COLO829 (cell line): ENCODE measurements at regions not wholly inside any gene's neighbourhood (a gene's known extent, or its start where the extent isn't known, plus 50 kb on each side); places are given as distances from the start of the nearest gene placed in this dataset.

ENCODE experiments used
- DNase-seq: peaks from one replicate; pipeline ENCODE4 v3.0.0; 2012; ENCODE audit warnings: low spot score

GRCh38 chr1:84759756-84760155 is 69.5 kb upstream of the SSX2IP start:
- DNase-seq: no peak

DNA sequence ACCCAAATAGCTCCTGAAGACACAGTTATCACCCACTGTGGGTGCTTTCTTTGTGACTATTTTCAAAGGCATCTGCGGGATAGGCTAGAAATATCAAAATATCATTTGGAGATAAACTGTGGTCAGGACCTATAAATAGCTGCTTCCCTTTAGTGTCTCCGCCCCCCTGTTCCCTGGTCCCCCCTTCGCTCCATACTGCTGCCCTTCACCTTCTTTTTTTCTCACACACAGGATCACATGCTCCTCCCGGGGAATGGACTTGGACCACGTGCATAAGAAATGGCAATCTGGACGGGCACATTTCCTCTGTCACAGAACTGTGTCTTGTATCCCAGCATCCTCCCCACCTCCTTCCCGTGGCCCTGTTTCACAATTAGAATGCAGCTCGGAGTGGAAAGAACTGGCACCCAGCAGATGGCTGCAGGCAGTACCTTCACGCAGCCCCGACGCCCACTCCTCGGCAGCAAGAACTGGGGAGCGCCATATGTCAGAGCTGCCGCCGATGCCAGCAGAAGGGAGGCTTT is 68.8 kb upstream of the SSX2IP start:
- DNase-seq: no peak

DNA sequence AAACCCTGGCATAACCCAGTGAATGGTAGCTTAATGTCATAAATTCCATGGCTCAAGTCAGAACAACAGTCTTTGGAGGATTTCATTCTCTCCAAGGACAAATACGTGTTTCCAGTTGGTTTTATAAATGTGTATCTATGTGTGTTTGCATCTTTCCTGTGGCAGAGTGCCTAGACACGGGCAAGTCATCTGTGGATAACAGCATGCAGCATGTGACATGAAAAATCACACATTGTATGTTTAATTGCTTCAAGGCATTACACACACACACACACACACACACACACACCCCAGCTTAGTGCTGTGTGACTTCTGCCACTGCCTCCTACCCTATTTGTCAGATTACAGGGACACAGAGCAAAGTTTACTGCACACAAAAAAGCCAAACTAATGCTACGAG is 68.2 kb upstream of the SSX2IP start:
- DNase-seq: no peak

- no peak for DNase-seq
Measured at GRCh38 chr1:84757301-84757700, 67.0 kb upstream of the SSX2IP start.

GRCh38 chr1:84756455-84757082 is 66.3 kb upstream of the SSX2IP start:
- DNase-seq: no peak

- DNase-seq: no peak
Measured at GRCh38 chr1:84756001-84756400, 65.7 kb upstream of the SSX2IP start.

- no peak for DNase-seq
Measured at GRCh38 chr1:84755216-84755615, 65.0 kb upstream of the SSX2IP start.

DNA sequence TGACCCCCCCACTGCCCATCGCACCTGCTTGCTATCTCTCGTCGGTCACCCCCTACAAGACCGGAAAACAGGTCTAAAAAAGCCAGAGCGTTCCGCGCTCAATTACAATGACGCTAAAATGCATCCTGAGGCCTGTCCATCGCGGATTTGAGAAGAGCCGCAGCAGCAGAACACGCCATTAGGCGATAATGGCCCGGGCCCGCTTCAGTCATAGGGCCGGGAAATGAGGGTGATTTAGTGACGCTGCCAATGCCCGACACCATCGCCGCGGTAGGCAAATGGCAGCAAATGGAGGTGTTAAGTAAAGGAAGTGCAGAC is 64.1 kb upstream of the SSX2IP start:
- DNase-seq: no peak

DNA sequence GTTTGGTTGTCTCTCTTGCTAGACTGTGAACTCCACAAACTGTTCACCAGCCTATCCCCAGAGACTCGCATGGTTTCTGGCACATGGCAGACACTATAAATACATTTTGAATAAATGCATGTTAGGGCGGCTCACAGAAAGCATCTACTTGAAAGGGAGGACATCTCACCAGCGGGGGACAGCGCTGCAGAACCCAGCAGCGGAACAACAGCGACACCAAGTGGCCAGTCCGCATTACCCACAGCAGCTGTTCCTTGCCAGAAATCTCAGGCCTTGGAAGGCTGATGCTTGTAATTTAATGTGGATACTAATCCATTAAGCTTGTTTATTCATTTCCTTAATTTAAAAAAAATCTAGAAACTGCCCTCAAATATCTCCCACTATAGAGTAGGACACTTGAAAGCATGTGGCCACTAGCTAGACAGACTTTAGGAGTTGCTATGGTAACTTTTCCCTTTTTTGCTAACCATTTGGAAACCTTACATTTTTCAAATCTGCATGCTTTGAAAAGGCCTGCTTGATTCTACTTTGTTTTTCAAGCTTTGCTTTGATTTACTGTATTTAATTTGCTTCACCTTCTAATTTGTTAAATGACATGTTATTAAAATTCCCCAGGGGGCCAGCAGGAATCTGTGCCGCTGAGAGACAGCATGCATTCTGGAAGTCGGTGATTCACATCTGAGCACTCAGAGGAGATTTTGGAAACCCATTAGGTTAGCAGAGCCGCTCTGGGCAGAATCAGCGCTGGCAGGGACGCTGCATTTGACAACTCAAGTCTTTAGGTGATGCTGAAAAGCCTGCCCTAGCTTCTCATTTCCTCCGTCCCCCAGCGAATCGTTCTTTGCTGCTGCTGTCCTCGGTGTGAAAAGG is 63.5 kb upstream of the SSX2IP start:
- DNase-seq: peak; percentile 44

- no peak for DNase-seq
Measured at GRCh38 chr1:84750110-84750730, 60.0 kb upstream of the SSX2IP start.

GRCh38 chr1:84749427-84749826 is 59.2 kb upstream of the SSX2IP start:
- no peak for DNase-seq

DNA sequence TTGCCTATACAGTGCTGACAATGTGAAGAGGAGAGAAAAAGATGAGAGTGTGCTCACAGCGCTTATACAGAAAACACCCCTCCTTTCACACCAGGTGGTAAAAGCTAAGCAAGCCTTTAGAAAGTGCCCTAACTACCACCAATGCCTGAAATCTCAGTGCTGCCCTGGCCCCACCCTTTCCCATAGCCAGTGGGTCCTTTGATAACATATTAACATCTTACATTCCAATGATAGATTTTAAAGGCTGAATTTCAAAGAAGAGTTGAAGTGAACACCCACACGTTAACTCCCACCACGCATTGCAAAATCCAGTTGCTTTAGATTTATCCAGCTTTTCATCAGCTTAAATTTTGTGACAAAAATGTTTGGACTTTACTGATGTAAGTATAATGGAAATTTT is 58.1 kb upstream of the SSX2IP start:
- DNase-seq: no peak

DNA sequence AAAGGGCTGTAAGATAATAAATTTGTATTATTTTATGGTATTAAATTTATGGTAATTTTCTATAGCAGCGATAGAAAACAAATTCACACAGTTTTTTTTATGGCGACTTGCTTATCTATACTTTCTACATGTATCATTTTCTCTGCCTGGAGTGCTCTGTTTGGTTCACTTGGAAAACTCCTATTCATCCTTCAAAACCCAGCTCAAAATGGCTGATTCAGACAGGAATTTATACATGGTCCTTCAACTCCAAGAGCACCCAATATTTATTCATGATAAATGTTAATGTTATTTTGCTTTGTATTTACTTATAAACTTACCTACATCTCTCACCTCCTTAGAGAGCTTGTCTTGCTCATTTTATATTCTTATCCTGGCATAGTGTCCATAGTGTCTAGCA is 55.6 kb upstream of the SSX2IP start:
- DNase-seq: no peak

DNA sequence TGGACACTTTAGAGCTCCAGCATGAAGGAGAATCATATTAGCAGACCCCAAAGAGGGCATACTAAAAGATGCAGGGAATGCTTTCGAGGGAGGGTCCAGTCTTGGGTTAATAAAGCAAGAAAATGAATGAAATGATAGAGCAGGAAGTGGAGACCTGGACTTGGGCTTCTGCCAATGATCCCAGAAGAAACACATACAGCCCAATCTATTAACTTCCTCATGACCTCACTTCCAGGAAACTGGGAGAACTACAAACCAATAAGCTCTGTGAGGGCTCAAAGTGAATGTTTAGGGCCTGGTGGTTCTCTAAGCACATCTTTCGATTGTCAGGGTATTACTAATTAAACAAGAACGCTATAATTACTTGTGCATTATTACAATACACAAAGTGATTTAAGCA is 53.6 kb upstream of the SSX2IP start:
- no peak for DNase-seq

DNA sequence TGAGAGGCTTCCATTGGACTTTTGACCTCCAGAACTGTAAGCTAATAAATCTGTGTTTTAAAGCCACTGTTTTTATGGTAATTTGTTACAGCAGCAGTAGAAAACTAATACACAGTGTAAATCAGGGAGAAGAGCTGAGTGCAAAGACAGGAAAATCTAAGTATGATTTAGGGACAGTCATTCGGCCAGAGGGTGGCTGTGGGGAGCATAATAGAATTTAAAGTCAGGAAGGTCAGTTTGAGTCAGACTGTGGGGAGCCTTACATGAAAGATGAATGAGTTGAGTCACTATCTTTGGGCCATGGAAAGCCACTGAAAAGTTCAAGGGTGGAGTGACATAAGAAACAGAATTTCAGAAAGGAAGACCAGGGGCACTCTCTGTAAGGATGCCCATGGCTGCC is 52.4 kb upstream of the SSX2IP start:
- no peak for DNase-seq

GRCh38 chr1:84740050-84740714 is 49.9 kb upstream of the SSX2IP start:
- no peak for DNase-seq
